GM12873 (cell line): ENCODE measurements at regions not wholly inside any gene's neighbourhood (a gene's known extent, or its start where the extent isn't known, plus 50 kb on each side); places are given as distances from the start of the nearest gene placed in this dataset.

Source experiments
- CTCF ChIP-seq: IDR thresholded peaks from 2 replicates; pipeline ENCODE4 v1.5.1; 2012; ENCODE audit warnings: low read depth, mild to moderate bottlenecking, moderate library complexity, low read length, control low read depth; ENCODE audit not compliant: insufficient read depth; ENCODE audit errors: missing control alignments

- no peak for TF ChIP-seq CTCF
Observed at GRCh38 chr2:59000796-59001195, 759.7 kb upstream of the FANCL start.

- TF ChIP-seq CTCF, result no peak
Observed at GRCh38 chr2:58992062-58992706, 751.1 kb upstream of the FANCL start.

- no peak for TF ChIP-seq CTCF
Observed at GRCh38 chr2:58991357-58991756, 750.2 kb upstream of the FANCL start.

GRCh38 chr2:58985541-58985940, 744.4 kb upstream of the FANCL start:
- no peak for TF ChIP-seq CTCF

- TF ChIP-seq CTCF, result no peak
Observed at GRCh38 chr2:58984731-58985130, 743.6 kb upstream of the FANCL start.

GRCh38 chr2:58983111-58983510, 742.0 kb upstream of the FANCL start:
- no peak for TF ChIP-seq CTCF

GRCh38 chr2:58981237-58981636, 740.1 kb upstream of the FANCL start:
- TF ChIP-seq CTCF, result no peak
